Mesenchymal stem cell (in vitro differentiated cells and primary cell): ENCODE measurements at regions not wholly inside any gene's neighbourhood (a gene's known extent, or its start where the extent isn't known, plus 50 kb on each side); places are given as distances from the start of the nearest gene placed in this dataset.

Source experiments
- DNase-seq: peaks from one replicate; pipeline ENCODE4 v3.0.0-alpha.2; 2013
- H2AFZ ChIP-seq: one replicate; pipeline ENCODE4 v1.6.1; 2013; ENCODE audit warnings: low read depth, mild to moderate bottlenecking, control low read depth, inconsistent platforms, low read length, moderate library complexity
- H2AK5ac ChIP-seq: 2 replicates; pipeline ENCODE4 v1.6.1; 2013; ENCODE audit warnings: low read length, moderate library complexity, mild to moderate bottlenecking, inconsistent platforms; ENCODE audit not compliant: severe bottlenecking
- H2BK120ac ChIP-seq: one replicate; pipeline ENCODE4 v1.6.1; 2013; ENCODE audit warnings: low read depth, mild to moderate bottlenecking, inconsistent platforms, low read length, moderate library complexity
- H2BK12ac ChIP-seq, 2 experiments: one replicate each; pipeline ENCODE4 v1.6.1; 2013; ENCODE audit warnings: inconsistent platforms in 2 of 2, low read length in 2 of 2, mild to moderate bottlenecking in 2 of 2, moderate library complexity in 2 of 2, control low read depth in 1 of 2
- H2BK15ac ChIP-seq: one replicate; pipeline ENCODE4 v1.6.1; 2013; ENCODE audit warnings: mild to moderate bottlenecking, low read depth, inconsistent platforms; ENCODE audit not compliant: poor library complexity, severe bottlenecking
- H2BK5ac ChIP-seq: 2 replicates; pipeline ENCODE4 v1.6.1; 2013; ENCODE audit warnings: low read depth, mild to moderate bottlenecking, low read length, control low read depth, inconsistent platforms; ENCODE audit not compliant: poor library complexity, severe bottlenecking
- H3K14ac ChIP-seq, 2 experiments: one replicate each; pipeline ENCODE4 v1.6.1; 2013; ENCODE audit warnings: inconsistent platforms in 2 of 2, low read length in 2 of 2, control low read depth in 1 of 2, mild to moderate bottlenecking in 1 of 2, moderate library complexity in 1 of 2
- H3K18ac ChIP-seq, 2 experiments: one replicate each; pipeline ENCODE4 v1.6.1; 2013; ENCODE audit warnings: inconsistent platforms in 2 of 2, low read length in 2 of 2, control low read depth in 1 of 2, low read depth in 1 of 2, mild to moderate bottlenecking in 1 of 2
- H3K23ac ChIP-seq, 2 experiments: one replicate each; pipeline ENCODE4 v1.6.1; 2013; ENCODE audit warnings: inconsistent platforms in 2 of 2, low read length in 2 of 2, mild to moderate bottlenecking in 2 of 2, moderate library complexity in 2 of 2, control low read depth in 1 of 2
- H3K27ac ChIP-seq: 2 replicates; pipeline ENCODE4 v1.5.1; 2013; ENCODE audit warnings: mild to moderate bottlenecking, moderate library complexity, low read length, control low read depth, inconsistent platforms; ENCODE audit not compliant: poor library complexity, severe bottlenecking
- H3K27me3 ChIP-seq, 2 experiments: 2 replicates each; pipeline versions ENCODE4 v1.6.1 to v1.7.0; 2013; ENCODE audit warnings: low read length in 2 of 2, mild to moderate bottlenecking in 2 of 2, moderate library complexity in 2 of 2, control low read depth in 1 of 2, inconsistent platforms in 1 of 2; ENCODE audit not compliant: control insufficient read depth in 1 of 2, insufficient read depth in 1 of 2
- H3K36me3 ChIP-seq, 2 experiments: 2 replicates each; pipeline versions ENCODE4 v1.6.1 to v1.7.0; 2013; ENCODE audit warnings: low read length in 2 of 2, control low read depth in 1 of 2, inconsistent platforms in 1 of 2, low read depth in 1 of 2, mild to moderate bottlenecking in 1 of 2; ENCODE audit not compliant: insufficient read depth in 2 of 2, control insufficient read depth in 1 of 2
- H3K4ac ChIP-seq, 2 experiments: one replicate each; pipeline ENCODE4 v1.6.1; 2013; ENCODE audit warnings: inconsistent platforms in 2 of 2, low read length in 2 of 2, mild to moderate bottlenecking in 2 of 2, moderate library complexity in 2 of 2, control low read depth in 1 of 2, low read depth in 1 of 2
- H3K4me1 ChIP-seq: 2 replicates; pipeline ENCODE4 v1.6.1; 2013; ENCODE audit warnings: low read depth, low read length, control low read depth; ENCODE audit not compliant: control insufficient read depth, insufficient read depth
- H3K4me2 ChIP-seq: 2 replicates; pipeline ENCODE4 v1.6.1; 2013; ENCODE audit warnings: low read length, mild to moderate bottlenecking, inconsistent platforms; ENCODE audit not compliant: poor library complexity, severe bottlenecking
- H3K4me3 ChIP-seq, 2 experiments: 2 replicates each; pipeline versions ENCODE4 v1.5.1 to v1.7.0; 2013; ENCODE audit warnings: low read length in 2 of 2, mild to moderate bottlenecking in 2 of 2, control low read depth in 1 of 2, low read depth in 1 of 2; ENCODE audit not compliant: insufficient read depth in 1 of 2
- H3K79me1 ChIP-seq: replicated peaks from 2 replicates; pipeline ENCODE4 v1.6.1; 2013; ENCODE audit warnings: mild to moderate bottlenecking, control low read depth, low read length, inconsistent platforms; ENCODE audit not compliant: poor library complexity, severe bottlenecking
- H3K9ac ChIP-seq: 2 replicates; pipeline ENCODE4 v1.7.0; 2013; ENCODE audit warnings: mild to moderate bottlenecking, low read length, moderate library complexity
- H3K9me3 ChIP-seq: 2 replicates; pipeline ENCODE4 v1.7.0; 2013; ENCODE audit warnings: mild to moderate bottlenecking, low read length; ENCODE audit not compliant: control insufficient read depth
- H4K8ac ChIP-seq: one replicate; pipeline ENCODE4 v1.6.1; 2013; ENCODE audit warnings: inconsistent platforms, mild to moderate bottlenecking, low read length, moderate library complexity
- H4K91ac ChIP-seq: one replicate; pipeline ENCODE4 v1.6.1; 2013; ENCODE audit warnings: mild to moderate bottlenecking, low read length, inconsistent platforms
- WGBS: methylation state at CpG from one replicate; pipeline ENCODE4 v1.1.7; 2013; ENCODE audit warnings: mixed read lengths; 5-methylcytosine and 5-hydroxymethylcytosine counted together

DNA sequence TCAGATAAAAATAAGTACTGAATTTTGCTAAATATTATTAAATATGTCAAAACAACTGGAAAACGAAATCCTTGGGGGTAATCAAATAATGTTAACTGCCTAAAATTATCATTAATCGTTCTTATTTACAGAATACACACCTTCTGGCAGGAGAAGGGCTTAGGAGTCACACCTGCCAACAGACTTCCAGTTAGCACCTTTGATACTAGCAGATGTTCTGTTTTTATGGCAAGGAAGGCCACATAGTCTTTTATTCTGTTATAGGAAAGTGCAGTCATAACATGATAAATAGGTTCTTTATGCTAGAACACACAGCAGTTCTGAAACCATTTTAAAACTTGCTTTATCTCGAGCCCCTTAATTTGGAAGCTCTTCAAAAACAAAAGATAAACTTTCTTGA is 464.1 kb downstream of the UTRN start:
- Histone ChIP-seq H3K9ac (no peak overlapping the region), H4K8ac (no peak overlapping the region), H2BK5ac (no peak overlapping the region), H3K36me3 (peaks cover 0 to 33% of the 10 kb centered on the region in 2 experiments), H2AK5ac (no peak overlapping the region), H3K4me3 (no peak overlapping the region), H3K27ac (no peak overlapping the region), H3K79me1 (peaks cover 10% of the 10 kb centered on the region), H3K4me2 (no peak overlapping the region), H3K4ac (no peak overlapping the region), H3K9me3 (no peaks in the 10 kb centered on the region), H2BK15ac (no peak overlapping the region), H3K27me3 (no peaks in the 10 kb centered on the region), H3K18ac (no peak overlapping the region), H3K23ac (no peak overlapping the region), H3K14ac (no peak overlapping the region), H2BK120ac (no peak overlapping the region), H2BK12ac (no peak overlapping the region), H3K4me1 (peaks cover 1% of the 10 kb centered on the region), H2AFZ (no peak overlapping the region), H4K91ac (no peak overlapping the region)
- WGBS: 100% methylated on average over 1 of the region's 3 CpGs
- no peak for DNase-seq

DNA sequence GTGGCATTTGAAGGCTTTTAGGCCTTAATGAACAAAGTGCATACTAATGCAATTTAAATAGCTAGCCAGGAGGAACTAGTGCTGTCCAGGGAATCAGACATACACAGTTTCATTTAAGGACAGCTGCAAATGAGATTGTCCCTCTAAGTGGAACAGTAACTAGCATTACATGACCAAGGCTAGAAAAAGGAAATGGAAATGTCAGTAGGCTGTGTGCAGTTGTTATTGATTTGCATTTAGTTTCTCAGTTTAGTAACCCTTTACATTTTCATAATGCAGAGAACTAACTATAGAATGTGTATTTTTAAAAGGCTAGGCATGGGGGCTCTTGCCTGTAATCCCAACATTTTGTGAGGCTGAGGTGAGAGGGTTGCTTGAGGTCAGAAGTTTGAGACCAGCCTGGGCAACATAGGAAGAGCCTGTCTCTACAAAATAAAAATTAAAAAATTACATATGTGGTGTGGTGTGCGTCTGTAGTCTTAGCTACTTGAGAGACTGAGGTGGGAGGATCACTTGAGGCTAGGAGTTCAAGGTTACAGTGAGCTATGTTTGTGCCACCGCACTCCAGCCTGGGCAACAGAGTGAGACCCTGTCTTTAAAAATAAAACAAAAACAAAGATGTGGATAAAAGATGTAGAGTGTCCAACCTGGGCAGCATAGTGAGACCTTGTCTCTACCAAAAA is 468.0 kb downstream of the UTRN start:
- Histone ChIP-seq H3K27me3 (no peaks in the 10 kb centered on the region), H3K4me1 (no peaks in the 10 kb centered on the region), H4K91ac (no peak overlapping the region), H3K14ac (no peak overlapping the region), H3K36me3 (peaks cover 0 to 49% of the 10 kb centered on the region in 2 experiments), H3K4me2 (no peak overlapping the region), H2AFZ (no peak overlapping the region), H3K79me1 (peaks cover 5% of the 10 kb centered on the region), H3K18ac (no peak overlapping the region), H4K8ac (no peak overlapping the region), H3K9me3 (no peaks in the 10 kb centered on the region), H3K9ac (no peak overlapping the region), H3K27ac (no peak overlapping the region), H2BK5ac (no peak overlapping the region), H2BK120ac (no peak overlapping the region), H3K4me3 (no peak overlapping the region), H2BK12ac (no peak overlapping the region), H2BK15ac (no peak overlapping the region), H2AK5ac (no peak overlapping the region), H3K4ac (no peak overlapping the region), H3K23ac (no peak overlapping the region)
- DNase-seq: no peak
- WGBS: 100% methylated on average over 1 of the region's 2 CpGs

DNA sequence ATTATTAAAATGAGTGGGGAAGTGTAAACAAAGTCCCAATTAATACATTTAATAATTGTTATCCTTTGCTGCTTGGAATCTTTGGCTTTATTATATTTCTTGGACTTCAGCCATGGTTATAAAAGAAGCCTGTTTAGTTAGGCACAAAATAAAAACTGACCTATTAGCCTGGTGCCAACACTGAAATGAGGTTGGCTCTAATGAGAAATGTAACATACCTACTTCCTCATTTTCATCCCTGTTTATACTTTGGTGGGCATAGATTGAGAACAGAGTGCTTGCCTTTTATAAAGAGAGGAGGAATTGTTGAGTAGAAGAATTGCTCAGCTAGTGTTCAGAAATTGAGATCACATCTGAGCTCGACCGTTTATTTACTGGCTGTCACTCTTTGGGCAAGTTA is 471.3 kb downstream of the UTRN start:
- H3K9ac ChIP-seq: no peak overlapping the region
- H3K79me1 ChIP-seq: peaks cover 2% of the 10 kb centered on the region
- H3K4ac ChIP-seq: no peak overlapping the region
- H2BK12ac ChIP-seq: no peak overlapping the region
- no peak overlapping the region for H3K4me2 ChIP-seq
- no peak overlapping the region for H2AK5ac ChIP-seq
- no peak overlapping the region for H3K27ac ChIP-seq
- no peak for DNase-seq
- H2BK5ac ChIP-seq: no peak overlapping the region
- H2BK120ac ChIP-seq: no peak overlapping the region
- H3K18ac ChIP-seq: no peak overlapping the region
- no CpG with 5 or more reads among the region's 2 CpGs for WGBS
- H2AFZ ChIP-seq: no peak overlapping the region
- no peak overlapping the region for H3K14ac ChIP-seq
- no peak overlapping the region for H4K8ac ChIP-seq
- no peak overlapping the region for H2BK15ac ChIP-seq
- no peaks in the 10 kb centered on the region for H3K9me3 ChIP-seq
- peaks cover 0 to 35% of the 10 kb centered on the region in 2 experiments for H3K36me3 ChIP-seq
- H3K4me3 ChIP-seq: no peak overlapping the region
- H3K4me1 ChIP-seq: no peaks in the 10 kb centered on the region
- no peak overlapping the region for H4K91ac ChIP-seq
- H3K27me3 ChIP-seq: no peaks in the 10 kb centered on the region
- no peak overlapping the region for H3K23ac ChIP-seq

DNA sequence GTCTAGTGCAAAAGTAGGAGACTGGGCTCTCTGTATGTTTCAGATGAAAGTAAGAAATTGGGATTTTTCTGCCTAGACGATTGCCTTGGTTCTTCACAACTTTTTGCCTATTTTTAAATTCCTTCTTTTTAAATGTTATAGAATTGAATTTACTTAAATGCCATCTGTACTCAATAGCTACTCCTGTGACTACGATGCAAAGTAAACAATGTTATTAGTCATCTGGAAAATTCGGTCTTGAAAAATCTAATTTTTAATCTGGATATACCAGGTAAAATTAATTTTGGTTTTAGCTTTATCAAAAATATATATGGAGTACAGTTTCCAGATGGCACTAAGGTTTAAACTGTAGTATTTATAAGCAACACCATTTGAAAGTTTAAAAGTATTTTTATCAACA is 472.2 kb downstream of the UTRN start:
- Histone ChIP-seq H3K9ac (no peak overlapping the region), H2BK120ac (no peak overlapping the region), H3K23ac (no peak overlapping the region), H2BK15ac (no peak overlapping the region), H3K14ac (no peak overlapping the region), H4K8ac (no peak overlapping the region), H2BK5ac (peak overlapping the region; percentile 19), H3K18ac (no peak overlapping the region), H3K9me3 (no peaks in the 10 kb centered on the region), H3K27me3 (no peaks in the 10 kb centered on the region), H3K4ac (no peak overlapping the region), H3K79me1 (peaks cover 2% of the 10 kb centered on the region), H3K4me2 (no peak overlapping the region), H2BK12ac (no peak overlapping the region), H2AK5ac (no peak overlapping the region), H3K4me3 (no peak overlapping the region), H3K27ac (no peak overlapping the region), H3K4me1 (no peaks in the 10 kb centered on the region), H3K36me3 (peaks cover 0 to 29% of the 10 kb centered on the region in 2 experiments), H2AFZ (no peak overlapping the region), H4K91ac (no peak overlapping the region)
- DNase-seq: no peak
- no CpG with 5 or more reads among the region's 3 CpGs for WGBS
